HG02973 (cell line): ENCODE measurements at regions not wholly inside any gene's neighbourhood (a gene's known extent, or its start where the extent isn't known, plus 50 kb on each side); places are given as distances from the start of the nearest gene placed in this dataset.
"Not testable (repeated sequence)": the region's sequence is repeated elsewhere in the genome, so short reads cannot be mapped to it uniquely, and the experiment has no call there.

ENCODE experiments used
- ATAC-seq: cut with Tn5 transposase; IDR thresholded peaks from one replicate; pipeline ENCODE4 v1.9.1; 2021; ENCODE audit warnings: moderate library complexity; ENCODE audit not compliant: unreplicated experiment

- ATAC-seq: not testable (repeated sequence)
These were observed 240.3 kb downstream of the CWH43 start for GRCh38 chr4:49226216-49226866.

GRCh38 chr4:49227941-49228340, 241.9 kb downstream of the CWH43 start:
- not testable (repeated sequence) for ATAC-seq

GRCh38 chr4:49229243-49229642, 243.2 kb downstream of the CWH43 start:
- ATAC-seq: not testable (repeated sequence)

GRCh38 chr4:49229713-49230112, 243.6 kb downstream of the CWH43 start:
- ATAC-seq: not testable (repeated sequence)

- not testable (repeated sequence) for ATAC-seq
These were observed 247.3 kb downstream of the CWH43 start for GRCh38 chr4:49233346-49233745.

GRCh38 chr4:49233749-49234148, 247.7 kb downstream of the CWH43 start:
- ATAC-seq: not testable (repeated sequence)

GRCh38 chr4:49234382-49234781, 248.3 kb downstream of the CWH43 start:
- ATAC-seq: not testable (repeated sequence)

- ATAC-seq: not testable (repeated sequence)
These were observed 249.5 kb downstream of the CWH43 start for GRCh38 chr4:49235413-49236160.

GRCh38 chr4:49236474-49236873, 250.4 kb downstream of the CWH43 start:
- ATAC-seq: not testable (repeated sequence)

- not testable (repeated sequence) for ATAC-seq
These were observed 255.2 kb downstream of the CWH43 start for GRCh38 chr4:49241295-49241694.

- ATAC-seq: not testable (repeated sequence)
These were observed 276.7 kb downstream of the CWH43 start for GRCh38 chr4:49262786-49263185.

GRCh38 chr4:49270435-49270834, 284.4 kb downstream of the CWH43 start:
- not testable (repeated sequence) for ATAC-seq

- not testable (repeated sequence) for ATAC-seq
These were observed 284.8 kb downstream of the CWH43 start for GRCh38 chr4:49270912-49271311.

GRCh38 chr4:49285905-49286304, 299.8 kb downstream of the CWH43 start:
- ATAC-seq: not testable (repeated sequence)

- not testable (repeated sequence) for ATAC-seq
These were observed 301.1 kb downstream of the CWH43 start for GRCh38 chr4:49286926-49287745.

- ATAC-seq: not testable (repeated sequence)
These were observed 301.8 kb downstream of the CWH43 start for GRCh38 chr4:49287893-49288292.

GRCh38 chr4:49288796-49289195, 302.7 kb downstream of the CWH43 start:
- ATAC-seq: not testable (repeated sequence)

- ATAC-seq: not testable (repeated sequence)
These were observed 328.7 kb downstream of the CWH43 start for GRCh38 chr4:49314815-49315214.

- not testable (repeated sequence) for ATAC-seq
These were observed 334.8 kb downstream of the CWH43 start for GRCh38 chr4:49320725-49321410.

- ATAC-seq: not testable (repeated sequence)
These were observed 335.6 kb downstream of the CWH43 start for GRCh38 chr4:49321511-49322300.
